Activated T-cell treated with anti-CD3 and anti-CD28 coated beads for 24 hours (primary cell): ENCODE measurements at regions not wholly inside any gene's neighbourhood (a gene's known extent, or its start where the extent isn't known, plus 50 kb on each side); places are given as distances from the start of the nearest gene placed in this dataset.
"Not testable (repeated sequence)": the region's sequence is repeated elsewhere in the genome, so short reads cannot be mapped to it uniquely, and the experiment has no call there.

ENCODE experiments used
- DNase-seq: peaks from one replicate; pipeline ENCODE4 v3.0.0-alpha.2; 2020; ENCODE audit warnings: low read depth

- no peak for DNase-seq
Observed at GRCh38 chr1:199220031-199220430, 581.2 kb downstream of the PTPRC start.

GRCh38 chr1:199221371-199222150 lies 582.7 kb downstream of the PTPRC start:
- DNase-seq = no peak

GRCh38 chr1:199223936-199224335 lies 585.1 kb downstream of the PTPRC start:
- no peak for DNase-seq

GRCh38 chr1:199226163-199226562 lies 587.3 kb downstream of the PTPRC start:
- DNase-seq = peak; percentile 28

GRCh38 chr1:199242147-199242546 lies 603.3 kb downstream of the PTPRC start:
- DNase-seq = no peak

- no peak for DNase-seq
Observed at GRCh38 chr1:199242601-199243000, 603.8 kb downstream of the PTPRC start.

- peak; percentile 64 for DNase-seq
Observed at GRCh38 chr1:199243423-199244061, 604.7 kb downstream of the PTPRC start.

GRCh38 chr1:199245946-199246345 lies 607.1 kb downstream of the PTPRC start:
- no peak for DNase-seq

- no peak for DNase-seq
Observed at GRCh38 chr1:199246716-199247115, 607.9 kb downstream of the PTPRC start.

- no peak for DNase-seq
Observed at GRCh38 chr1:199247891-199248290, 609.1 kb downstream of the PTPRC start.

GRCh38 chr1:199254040-199254439 lies 615.2 kb downstream of the PTPRC start:
- DNase-seq = not testable (repeated sequence)

- DNase-seq = no peak
Observed at GRCh38 chr1:199261328-199261727, 622.5 kb downstream of the PTPRC start.

- no peak for DNase-seq
Observed at GRCh38 chr1:199264283-199264682, 625.4 kb downstream of the PTPRC start.

- no peak for DNase-seq
Observed at GRCh38 chr1:199264911-199265310, 626.1 kb downstream of the PTPRC start.

GRCh38 chr1:199265319-199265718 lies 626.5 kb downstream of the PTPRC start:
- no peak for DNase-seq

GRCh38 chr1:199269241-199269640 lies 630.4 kb downstream of the PTPRC start:
- DNase-seq = no peak

- no peak for DNase-seq
Observed at GRCh38 chr1:199272139-199272544, 633.3 kb downstream of the PTPRC start.

GRCh38 chr1:199272628-199273086 lies 633.8 kb downstream of the PTPRC start:
- DNase-seq = no peak

GRCh38 chr1:199273837-199274379 lies 635.1 kb downstream of the PTPRC start:
- no peak for DNase-seq

GRCh38 chr1:199279067-199279466 lies 640.2 kb downstream of the PTPRC start:
- no peak for DNase-seq

- no peak for DNase-seq
Observed at GRCh38 chr1:199279872-199280645, 641.2 kb downstream of the PTPRC start.

GRCh38 chr1:199282751-199283305 lies 644.0 kb downstream of the PTPRC start:
- no peak for DNase-seq
